Neural cell (in vitro differentiated cells): ENCODE measurements at regions not wholly inside any gene's neighbourhood (a gene's known extent, or its start where the extent isn't known, plus 50 kb on each side); places are given as distances from the start of the nearest gene placed in this dataset.

Experiments
- H2AFZ ChIP-seq: fragments of 200-600, 300-800 bp; sonication (generic), shearing (Covaris generic); 2 replicates; pipeline ENCODE4 v1.6.0; 2014; ENCODE audit warnings: low read depth, mild to moderate bottlenecking, antibody characterized with exemption, low read length, moderate library complexity
- H3F3A ChIP-seq: fragments of 200-600 bp; shearing (Covaris generic); 2 replicates; pipeline ENCODE4 v1.6.1; 2016; ENCODE audit warnings: mild to moderate bottlenecking, moderate library complexity, mixed read lengths, antibody characterized with exemption, low read length; ENCODE audit not compliant: insufficient read depth, poor library complexity, severe bottlenecking
- H3K27ac ChIP-seq: fragments of 200-600, 300-800 bp; sonication (generic), shearing (Covaris generic); 2 replicates; pipeline ENCODE4 v1.5.1; 2014; ENCODE audit warnings: mild to moderate bottlenecking, low read length, moderate library complexity
- H3K27me3 ChIP-seq: fragments of 300-800, 200-600 bp; sonication (generic), shearing (Covaris generic); 2 replicates; pipeline ENCODE4 v1.6.0; 2014; ENCODE audit warnings: mild to moderate bottlenecking, low read depth, low read length, moderate library complexity; ENCODE audit not compliant: insufficient read depth
- H3K36me3 ChIP-seq: fragments of 300-800, 200-600 bp; sonication (generic), shearing (Covaris generic); 2 replicates; pipeline ENCODE4 v1.5.1; 2014; ENCODE audit warnings: mild to moderate bottlenecking, antibody characterized with exemption, low read length, moderate library complexity; ENCODE audit not compliant: insufficient read depth
- H3K4me2 ChIP-seq: fragments of 300-800, 200-600 bp; sonication (generic), shearing (Covaris generic); 2 replicates; pipeline ENCODE4 v1.6.0; 2014; ENCODE audit warnings: mild to moderate bottlenecking, low read length
- H3K4me3 ChIP-seq: fragments of 300-800, 200-600 bp; sonication (generic), shearing (Covaris generic); 2 replicates; pipeline ENCODE4 v1.5.1; 2014; ENCODE audit warnings: mild to moderate bottlenecking, low read length, moderate library complexity
- H3K79me2 ChIP-seq: fragments of 200-600 bp; shearing (Covaris generic); replicated peaks from 2 replicates; pipeline ENCODE4 v1.6.0; 2014; ENCODE audit warnings: mild to moderate bottlenecking, low read length, moderate library complexity; ENCODE audit not compliant: insufficient read depth
- H3K9ac ChIP-seq: fragments of 300-800, 200-600 bp; sonication (generic), shearing (Covaris generic); 2 replicates; pipeline ENCODE4 v1.6.1; 2016; ENCODE audit warnings: mild to moderate bottlenecking, low read length, mixed read lengths
- H3K9me2 ChIP-seq: fragments of 200-600 bp; shearing (Covaris generic); 2 replicates; pipeline ENCODE4 v1.6.1; 2016; ENCODE audit warnings: mild to moderate bottlenecking, low read length, mixed read lengths; ENCODE audit not compliant: insufficient read depth
- H3K9me3 ChIP-seq: fragments of 200-600, 300-800 bp; sonication (generic), shearing (Covaris generic); 2 replicates; pipeline ENCODE4 v1.6.1; 2016; ENCODE audit warnings: mild to moderate bottlenecking, mixed run types, low read length, moderate library complexity, mixed read lengths
- H4K20me1 ChIP-seq: fragments of 200-600 bp; shearing (Covaris generic); 2 replicates; pipeline ENCODE4 v1.6.1; 2016; ENCODE audit warnings: mild to moderate bottlenecking, mixed run types; ENCODE audit not compliant: insufficient read depth
- EP300 ChIP-seq: fragments of 450-650 bp; conservative IDR thresholded peaks from 2 replicates; pipeline ENCODE4 v1.6.1; 2014; ENCODE audit warnings: antibody characterized with exemption, mild to moderate bottlenecking, moderate library complexity; ENCODE audit not compliant: poor library complexity, severe bottlenecking
- EZH2 ChIP-seq: fragments of 200-600, 300-800 bp; shearing (Covaris generic), sonication (generic); IDR thresholded peaks from 2 replicates; pipeline ENCODE4 v1.6.1; 2014; ENCODE audit warnings: antibody characterized with exemption, low read length, borderline replicate concordance, mild to moderate bottlenecking; ENCODE audit not compliant: insufficient read depth, poor library complexity, severe bottlenecking
- MXI1 ChIP-seq: fragments of 450-650 bp; conservative IDR thresholded peaks from 2 replicates; pipeline ENCODE4 v1.6.1; 2014; ENCODE audit warnings: antibody characterized with exemption, mild to moderate bottlenecking; ENCODE audit not compliant: poor library complexity, severe bottlenecking
- POLR2AphosphoS5 ChIP-seq: IDR thresholded peaks from 2 replicates; pipeline ENCODE4 v1.6.1; 2012
- RAD21 ChIP-seq: fragments of 450-650 bp; conservative IDR thresholded peaks from 2 replicates; pipeline ENCODE4 v1.6.1; 2014; ENCODE audit warnings: antibody characterized with exemption, mild to moderate bottlenecking, moderate library complexity
- SMC3 ChIP-seq: fragments of 450-650 bp; conservative IDR thresholded peaks from 2 replicates; pipeline ENCODE4 v1.6.1; 2014; ENCODE audit warnings: antibody characterized with exemption, mild to moderate bottlenecking, moderate library complexity; ENCODE audit not compliant: poor library complexity
- TAF1 ChIP-seq: IDR thresholded peaks from 2 replicates; pipeline ENCODE4 v1.6.1; 2012; ENCODE audit warnings: low read depth
- TF ChIP-seq, protein P1 (sequence below): IDR thresholded peaks from 2 replicates; pipeline ENCODE4 v1.6.1; 2012; ENCODE audit warnings: borderline replicate concordance
- TF ChIP-seq, protein P2 (sequence below): fragments of 450-650 bp; IDR thresholded peaks from 2 replicates; pipeline ENCODE4 v1.5.1; 2014; ENCODE audit warnings: antibody characterized with exemption, mild to moderate bottlenecking, moderate library complexity; ENCODE audit not compliant: poor library complexity, severe bottlenecking

DNA sequence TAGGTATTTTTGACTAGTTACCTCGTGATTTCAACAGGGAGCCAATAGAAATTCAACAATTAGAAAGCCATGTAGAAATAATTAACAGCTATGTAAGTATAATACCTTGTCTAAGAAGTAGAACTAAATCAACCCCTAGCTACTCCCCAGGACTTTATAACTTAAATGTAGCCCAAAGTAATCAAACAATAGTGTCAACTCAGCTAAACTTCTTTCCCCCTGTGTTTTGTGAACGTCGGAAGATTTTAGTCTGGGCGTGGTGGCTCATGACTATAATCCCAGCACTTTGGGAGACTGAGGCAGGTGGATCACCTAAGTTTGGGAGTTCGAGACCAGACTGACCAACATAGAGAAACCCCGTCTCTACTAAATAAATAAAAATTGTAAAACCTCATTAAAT lies 579.9 kb upstream of the NCAM2 start:
- Histone ChIP-seq H3K9ac (no peak overlapping the region), H3K9me3 (no peaks in the 10 kb centered on the region), H3K27ac (no peak overlapping the region), H3K4me2 (no peak overlapping the region), H3K4me3 (no peak overlapping the region), H3K27me3 (no peaks in the 10 kb centered on the region), H3F3A (no peaks in the 10 kb centered on the region), H3K79me2 (no peaks in the 10 kb centered on the region), H2AFZ (no peak overlapping the region), H3K36me3 (no peaks in the 10 kb centered on the region), H4K20me1 (no peaks in the 10 kb centered on the region), H3K9me2 (no peaks in the 10 kb centered on the region)
- TF ChIP-seq, protein P1, sequence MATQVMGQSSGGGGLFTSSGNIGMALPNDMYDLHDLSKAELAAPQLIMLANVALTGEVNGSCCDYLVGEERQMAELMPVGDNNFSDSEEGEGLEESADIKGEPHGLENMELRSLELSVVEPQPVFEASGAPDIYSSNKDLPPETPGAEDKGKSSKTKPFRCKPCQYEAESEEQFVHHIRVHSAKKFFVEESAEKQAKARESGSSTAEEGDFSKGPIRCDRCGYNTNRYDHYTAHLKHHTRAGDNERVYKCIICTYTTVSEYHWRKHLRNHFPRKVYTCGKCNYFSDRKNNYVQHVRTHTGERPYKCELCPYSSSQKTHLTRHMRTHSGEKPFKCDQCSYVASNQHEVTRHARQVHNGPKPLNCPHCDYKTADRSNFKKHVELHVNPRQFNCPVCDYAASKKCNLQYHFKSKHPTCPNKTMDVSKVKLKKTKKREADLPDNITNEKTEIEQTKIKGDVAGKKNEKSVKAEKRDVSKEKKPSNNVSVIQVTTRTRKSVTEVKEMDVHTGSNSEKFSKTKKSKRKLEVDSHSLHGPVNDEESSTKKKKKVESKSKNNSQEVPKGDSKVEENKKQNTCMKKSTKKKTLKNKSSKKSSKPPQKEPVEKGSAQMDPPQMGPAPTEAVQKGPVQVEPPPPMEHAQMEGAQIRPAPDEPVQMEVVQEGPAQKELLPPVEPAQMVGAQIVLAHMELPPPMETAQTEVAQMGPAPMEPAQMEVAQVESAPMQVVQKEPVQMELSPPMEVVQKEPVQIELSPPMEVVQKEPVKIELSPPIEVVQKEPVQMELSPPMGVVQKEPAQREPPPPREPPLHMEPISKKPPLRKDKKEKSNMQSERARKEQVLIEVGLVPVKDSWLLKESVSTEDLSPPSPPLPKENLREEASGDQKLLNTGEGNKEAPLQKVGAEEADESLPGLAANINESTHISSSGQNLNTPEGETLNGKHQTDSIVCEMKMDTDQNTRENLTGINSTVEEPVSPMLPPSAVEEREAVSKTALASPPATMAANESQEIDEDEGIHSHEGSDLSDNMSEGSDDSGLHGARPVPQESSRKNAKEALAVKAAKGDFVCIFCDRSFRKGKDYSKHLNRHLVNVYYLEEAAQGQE, result no peak
- TF ChIP-seq EP300 (no peak), EZH2 (no peak), TAF1 (no peak), SMC3 (no peak), MXI1 (no peak), RAD21 (no peak)
- TF ChIP-seq, protein P2, sequence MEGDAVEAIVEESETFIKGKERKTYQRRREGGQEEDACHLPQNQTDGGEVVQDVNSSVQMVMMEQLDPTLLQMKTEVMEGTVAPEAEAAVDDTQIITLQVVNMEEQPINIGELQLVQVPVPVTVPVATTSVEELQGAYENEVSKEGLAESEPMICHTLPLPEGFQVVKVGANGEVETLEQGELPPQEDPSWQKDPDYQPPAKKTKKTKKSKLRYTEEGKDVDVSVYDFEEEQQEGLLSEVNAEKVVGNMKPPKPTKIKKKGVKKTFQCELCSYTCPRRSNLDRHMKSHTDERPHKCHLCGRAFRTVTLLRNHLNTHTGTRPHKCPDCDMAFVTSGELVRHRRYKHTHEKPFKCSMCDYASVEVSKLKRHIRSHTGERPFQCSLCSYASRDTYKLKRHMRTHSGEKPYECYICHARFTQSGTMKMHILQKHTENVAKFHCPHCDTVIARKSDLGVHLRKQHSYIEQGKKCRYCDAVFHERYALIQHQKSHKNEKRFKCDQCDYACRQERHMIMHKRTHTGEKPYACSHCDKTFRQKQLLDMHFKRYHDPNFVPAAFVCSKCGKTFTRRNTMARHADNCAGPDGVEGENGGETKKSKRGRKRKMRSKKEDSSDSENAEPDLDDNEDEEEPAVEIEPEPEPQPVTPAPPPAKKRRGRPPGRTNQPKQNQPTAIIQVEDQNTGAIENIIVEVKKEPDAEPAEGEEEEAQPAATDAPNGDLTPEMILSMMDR, result no peak

DNA sequence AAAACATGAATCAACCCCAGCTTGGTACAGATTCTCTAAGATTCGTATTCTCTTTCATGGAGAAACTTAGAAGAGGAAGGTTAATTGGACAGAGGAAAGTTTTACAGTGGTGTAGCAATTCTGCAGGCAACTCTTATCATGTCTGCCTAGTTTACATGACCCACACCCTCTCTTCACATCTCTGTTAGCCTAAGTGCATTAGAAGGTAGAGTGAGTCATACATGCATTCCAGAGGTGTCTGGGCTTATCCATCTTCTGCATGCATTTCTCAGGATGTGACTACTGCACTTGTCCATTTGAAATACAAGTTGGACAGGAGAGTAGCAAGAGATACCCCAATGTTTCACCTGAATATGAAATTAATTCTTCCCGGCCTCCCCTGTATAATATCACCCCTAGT lies 578.4 kb upstream of the NCAM2 start:
- Histone ChIP-seq H4K20me1 (no peaks in the 10 kb centered on the region), H3K27ac (no peak overlapping the region), H3K9ac (no peak overlapping the region), H3F3A (no peaks in the 10 kb centered on the region), H3K9me3 (no peaks in the 10 kb centered on the region), H3K79me2 (no peaks in the 10 kb centered on the region), H3K4me2 (no peak overlapping the region), H2AFZ (no peak overlapping the region), H3K9me2 (no peaks in the 10 kb centered on the region), H3K36me3 (no peaks in the 10 kb centered on the region), H3K27me3 (no peaks in the 10 kb centered on the region), H3K4me3 (no peak overlapping the region)
- TF ChIP-seq RAD21 (no peak), SMC3 (no peak), POLR2AphosphoS5 (no peak), TAF1 (no peak), EP300 (no peak), MXI1 (no peak)
- TF ChIP-seq, protein P1, result no peak
